Esophagus mucosa (tissue), 1 donor: ENCODE measurements at regions not wholly inside any gene's neighbourhood (a gene's known extent, or its start where the extent isn't known, plus 50 kb on each side); places are given as distances from the start of the nearest gene placed in this dataset.
"Not testable (repeated sequence)": the region's sequence is repeated elsewhere in the genome, so short reads cannot be mapped to it uniquely, and the experiment has no call there.

Source experiments
- ATAC-seq: fragments of 200-7000 bp; cut with Tn5 transposase; one replicate; pipeline ENCODE4 v1.9.1; 2020
- donor health status: DM: yes; HTN: yes; CAD: no.

DNA sequence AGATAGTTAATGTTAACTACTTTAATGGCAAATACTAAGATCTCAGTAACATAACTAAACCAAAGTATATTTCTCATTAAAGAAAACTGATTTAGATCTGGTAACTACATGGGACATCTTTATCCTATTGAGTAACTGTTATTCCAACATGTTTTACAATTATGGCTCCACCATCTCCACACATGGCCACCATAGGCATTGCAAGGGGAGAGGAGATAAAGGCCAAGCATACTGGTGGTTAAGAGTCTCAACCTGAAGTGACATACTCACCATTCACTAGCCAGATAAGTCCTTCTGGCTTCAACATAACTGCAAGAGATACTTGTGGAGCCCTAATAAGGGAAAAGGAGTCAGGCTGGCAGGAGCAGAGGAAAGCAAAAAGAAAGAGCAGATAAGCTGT lies 1586.4 kb upstream of the SPRY2 start:
- no peak for ATAC-seq

DNA sequence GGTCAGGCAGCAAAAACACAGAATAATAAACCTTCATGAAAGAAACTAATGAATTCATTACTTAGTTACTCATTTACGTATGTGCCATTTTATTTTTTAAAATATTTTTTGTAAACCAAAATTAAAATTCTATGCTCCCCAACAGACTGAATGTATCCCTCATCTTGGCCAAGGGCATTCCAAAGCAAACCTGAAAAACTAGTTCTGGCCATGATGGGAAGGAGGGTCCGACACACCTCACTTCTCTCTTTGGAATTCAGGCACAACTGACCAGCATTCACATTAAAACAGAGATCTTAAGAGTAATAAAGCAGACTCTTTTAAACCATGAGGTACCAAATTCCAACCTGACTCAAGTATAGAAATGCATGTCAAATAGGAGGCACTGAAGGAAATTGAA lies 1576.9 kb upstream of the SPRY2 start:
- no peak for ATAC-seq

DNA sequence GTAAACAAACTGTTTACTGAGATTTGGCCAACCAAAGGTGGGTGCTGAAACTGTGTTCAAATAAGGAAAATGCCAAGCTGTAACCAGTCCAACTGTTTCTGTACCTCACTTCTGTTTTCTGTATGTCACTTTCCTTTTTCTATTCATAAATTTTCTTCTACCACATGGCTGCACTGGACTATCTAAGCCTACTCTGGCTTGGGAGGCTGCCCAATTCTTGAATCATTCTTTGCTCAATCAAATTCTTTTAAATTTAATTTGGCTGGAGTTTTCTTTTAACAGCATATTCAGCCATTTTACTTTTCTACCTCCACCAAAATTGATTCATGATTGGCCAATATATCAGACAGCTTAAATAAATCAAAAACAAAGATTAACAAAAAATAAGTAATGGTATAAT lies 1575.5 kb upstream of the SPRY2 start:
- ATAC-seq = no peak

DNA sequence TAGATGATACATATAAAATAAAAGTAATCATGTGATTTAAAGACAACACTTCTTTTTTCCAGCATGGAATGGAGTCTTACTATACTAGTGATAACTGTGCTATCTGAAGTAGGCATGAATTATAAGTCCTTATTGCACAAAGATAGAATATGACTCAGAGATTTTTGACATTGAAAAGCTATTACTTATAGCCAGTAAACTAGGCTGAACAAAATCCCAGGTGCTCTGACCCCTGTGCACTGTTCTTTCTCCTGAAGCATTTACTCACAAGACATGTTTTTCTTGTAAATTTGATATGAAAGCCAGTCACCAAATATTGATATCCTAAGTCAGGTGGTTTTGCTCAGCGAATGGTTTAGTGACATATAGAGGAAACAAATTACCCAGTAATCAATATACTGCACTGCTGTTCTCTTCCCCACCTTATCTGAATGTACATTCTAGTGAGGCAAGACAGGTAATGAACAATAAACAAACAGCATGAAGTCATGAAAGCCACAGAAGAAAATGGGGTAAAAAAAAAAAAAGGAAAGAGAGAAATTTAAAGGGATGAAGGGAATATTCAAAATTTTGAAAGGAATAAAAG lies 1567.0 kb upstream of the SPRY2 start:
- no peak for ATAC-seq

DNA sequence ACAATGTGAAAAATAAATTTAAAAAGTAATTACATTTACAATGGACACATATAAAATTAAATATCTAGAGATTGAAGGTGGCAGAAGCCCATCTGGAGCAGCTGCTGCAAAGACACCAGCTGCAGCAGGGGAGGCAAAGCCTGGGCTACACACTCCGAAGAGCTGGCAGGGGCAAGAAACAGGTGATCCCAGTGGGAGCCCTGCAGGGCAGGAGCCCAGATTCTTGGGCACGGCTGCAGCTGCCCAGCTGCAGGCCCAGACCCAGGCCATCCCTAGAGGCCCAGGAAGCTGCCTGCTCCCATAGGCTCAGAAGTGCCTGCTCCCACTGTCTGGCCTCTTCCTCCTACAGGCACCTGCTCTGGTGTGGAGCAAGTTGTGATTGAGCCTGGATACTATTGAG lies 1547.9 kb upstream of the SPRY2 start:
- ATAC-seq = no peak

DNA sequence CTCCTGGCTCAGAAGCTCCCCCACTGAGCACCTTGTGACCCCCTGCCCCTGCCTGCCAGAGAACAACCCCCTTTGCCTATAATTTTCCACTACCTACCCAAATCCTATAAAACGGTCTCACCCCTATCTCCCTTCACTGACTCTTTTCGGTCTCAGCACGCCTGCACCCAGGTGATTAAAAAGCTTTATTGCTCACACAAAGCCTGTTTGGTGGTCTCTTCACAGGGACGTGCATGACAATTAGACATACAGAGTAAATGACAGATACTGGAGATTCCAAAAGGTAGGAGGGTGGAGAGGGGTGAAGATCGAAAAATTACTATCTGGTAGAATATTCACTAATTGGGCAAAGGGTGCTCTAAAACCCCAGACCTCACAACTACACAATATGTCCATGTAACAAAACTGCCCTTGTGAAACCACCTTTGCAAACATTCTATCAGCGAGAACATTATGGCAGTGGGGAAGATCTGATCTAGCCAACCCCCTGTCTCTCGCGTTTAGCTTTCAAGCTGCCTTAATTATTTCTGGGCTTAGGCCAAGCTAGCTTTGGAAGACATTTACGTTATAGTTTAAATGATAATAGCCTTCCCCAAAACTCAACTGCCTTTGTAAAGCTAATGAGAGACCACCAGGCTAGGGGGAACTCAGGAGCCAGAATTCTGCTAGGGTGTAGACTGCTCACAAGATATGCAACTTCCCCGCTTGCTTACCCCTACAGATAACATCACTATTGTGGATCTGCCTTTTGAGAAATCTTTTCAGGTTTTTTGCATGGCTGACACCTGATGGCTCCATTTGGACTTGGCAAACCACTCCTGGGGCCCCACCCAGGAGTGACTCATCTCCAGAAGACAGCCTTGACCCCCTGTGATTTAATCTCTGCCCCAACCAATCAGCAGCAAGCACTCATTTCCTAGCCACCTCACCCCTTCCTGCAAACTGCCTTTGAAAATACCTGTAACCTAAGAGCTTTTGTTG lies 1534.0 kb upstream of the SPRY2 start:
- ATAC-seq = no peak

DNA sequence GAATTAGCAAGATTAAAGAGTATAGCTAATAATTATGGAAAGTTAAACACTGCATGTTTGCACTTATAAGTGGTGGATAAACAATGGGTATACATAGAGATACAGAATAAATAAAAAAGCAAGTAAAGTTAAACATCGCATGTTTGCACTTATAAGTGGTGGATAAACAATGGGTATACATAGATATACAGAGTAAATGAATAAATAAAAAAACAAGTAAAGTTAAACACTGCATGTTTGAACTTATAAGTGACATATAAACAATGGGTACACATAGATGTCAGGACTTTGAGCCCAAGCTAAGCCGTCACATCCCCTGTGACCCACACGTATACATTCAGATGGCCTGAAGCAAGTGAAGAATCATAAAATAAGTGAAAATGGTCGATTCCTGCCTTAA lies 1533.3 kb upstream of the SPRY2 start:
- ATAC-seq = no peak

DNA sequence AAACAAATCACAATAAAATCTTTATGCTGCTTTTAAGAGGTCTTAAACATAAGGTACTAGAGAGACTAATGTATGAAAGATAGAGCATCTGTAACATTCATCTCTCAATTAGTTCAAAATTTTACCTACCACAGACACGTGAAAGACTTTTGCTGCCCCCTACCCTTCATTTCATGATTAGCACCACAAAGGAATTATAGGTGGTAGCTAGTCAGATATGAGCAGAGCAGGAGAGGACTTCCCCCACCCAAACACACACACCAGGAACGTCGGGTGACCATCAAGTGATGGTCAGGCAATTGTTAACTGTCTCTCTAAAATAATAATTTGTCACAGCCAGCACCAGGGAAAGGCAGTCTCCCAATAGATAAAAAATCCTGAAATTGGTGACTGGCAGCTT lies 1531.7 kb upstream of the SPRY2 start:
- no peak for ATAC-seq

DNA sequence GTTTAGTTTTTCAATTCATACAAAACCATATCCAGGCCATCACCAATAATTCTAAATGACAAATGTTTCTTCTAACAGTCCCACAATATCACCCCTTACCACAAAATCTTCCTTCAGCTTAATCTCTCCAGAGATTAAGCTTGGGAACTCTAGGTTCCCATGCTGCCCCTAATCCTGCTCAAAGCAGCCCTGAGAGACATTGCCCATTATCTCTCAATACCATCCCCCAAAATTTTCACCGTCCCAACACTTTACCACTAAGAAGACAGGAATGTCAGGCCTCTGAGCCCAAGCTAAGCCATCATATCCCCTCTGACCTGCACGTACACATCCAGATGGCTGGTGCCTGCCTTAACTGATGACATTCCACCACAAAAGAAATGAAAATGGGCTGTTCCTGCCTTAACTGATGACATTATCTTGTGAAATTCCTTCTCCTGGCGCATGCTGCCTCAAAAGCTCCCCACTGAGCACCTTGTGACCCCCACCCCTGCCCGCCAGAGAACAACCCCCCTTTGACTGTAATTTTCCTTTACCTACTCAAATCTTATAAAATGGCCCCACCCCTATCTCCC lies 1530.9 kb upstream of the SPRY2 start:
- not testable (repeated sequence) for ATAC-seq

DNA sequence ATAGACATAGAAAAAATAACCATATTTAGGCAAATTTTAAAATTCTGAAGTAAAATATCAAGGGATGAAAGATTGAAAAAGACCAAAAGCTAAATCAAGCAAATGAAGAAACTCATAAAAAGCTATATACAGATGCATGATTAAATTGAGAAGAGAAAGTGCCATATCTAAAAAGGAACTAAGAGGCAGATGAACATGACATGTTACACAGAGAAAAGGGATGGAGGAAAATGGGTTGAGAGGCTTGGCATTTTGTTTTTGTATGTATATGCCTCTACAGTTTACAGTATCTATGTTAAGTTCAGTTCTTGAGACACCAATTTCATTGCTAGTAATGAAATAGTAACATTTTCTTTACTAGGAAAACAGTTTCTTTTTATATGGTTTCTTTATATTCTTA lies 1507.4 kb upstream of the SPRY2 start:
- ATAC-seq = no peak

DNA sequence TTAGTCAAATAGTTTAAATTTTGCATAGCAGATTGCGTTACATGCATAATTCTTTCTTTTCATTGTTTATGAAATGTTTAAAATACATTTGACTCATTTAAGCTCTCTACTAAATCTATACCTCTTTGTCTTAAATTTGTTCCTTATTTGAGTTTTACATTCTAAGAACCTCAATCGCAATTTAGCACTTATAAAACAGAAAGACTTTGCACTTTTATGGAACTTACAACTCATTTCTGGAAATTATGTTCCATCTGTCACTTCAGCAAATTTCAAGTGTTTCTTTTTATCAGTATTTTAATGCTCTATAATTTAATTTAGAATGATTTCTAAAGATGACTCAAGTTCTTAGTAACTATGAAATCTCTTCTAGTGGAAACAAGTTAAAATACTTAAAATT lies 1505.8 kb upstream of the SPRY2 start:
- no peak for ATAC-seq

DNA sequence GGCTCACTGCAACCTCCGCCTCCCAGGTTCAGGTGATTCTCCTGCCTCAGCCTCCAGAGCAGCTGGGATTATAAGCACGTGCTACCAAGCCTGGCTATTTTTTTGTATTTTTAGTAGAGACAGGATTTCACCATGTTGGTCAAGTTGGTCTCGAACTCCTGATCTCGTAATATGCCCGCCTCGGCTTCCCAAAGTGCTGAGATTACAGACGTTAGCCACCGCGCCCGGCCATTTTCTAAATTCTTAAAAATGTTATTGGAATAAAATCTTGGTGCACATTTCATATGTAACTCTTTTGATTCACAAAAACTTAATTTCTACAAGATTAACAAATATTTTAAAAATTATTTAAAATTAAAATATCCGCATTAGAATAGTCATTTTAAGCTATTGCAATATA lies 1480.3 kb upstream of the SPRY2 start:
- no peak for ATAC-seq

DNA sequence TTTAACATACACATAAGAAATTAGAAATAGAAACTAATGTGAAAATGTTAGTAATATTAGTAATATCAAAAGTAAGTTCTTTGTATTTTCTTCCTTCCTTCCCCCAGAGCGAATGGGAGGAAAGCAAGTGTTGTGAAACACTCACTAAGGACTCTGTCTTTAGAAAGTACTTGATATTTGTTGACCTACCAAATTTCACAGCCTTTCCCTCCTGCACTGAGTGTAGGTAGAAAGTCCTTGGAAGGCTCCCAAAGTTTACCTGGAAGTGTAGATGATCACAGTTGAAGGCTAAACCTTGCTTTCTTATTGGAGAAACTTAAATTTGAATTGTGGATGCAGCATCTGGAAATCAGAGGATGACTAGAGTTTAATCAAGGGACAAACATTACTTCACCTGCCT lies 1459.5 kb upstream of the SPRY2 start:
- no peak for ATAC-seq

DNA sequence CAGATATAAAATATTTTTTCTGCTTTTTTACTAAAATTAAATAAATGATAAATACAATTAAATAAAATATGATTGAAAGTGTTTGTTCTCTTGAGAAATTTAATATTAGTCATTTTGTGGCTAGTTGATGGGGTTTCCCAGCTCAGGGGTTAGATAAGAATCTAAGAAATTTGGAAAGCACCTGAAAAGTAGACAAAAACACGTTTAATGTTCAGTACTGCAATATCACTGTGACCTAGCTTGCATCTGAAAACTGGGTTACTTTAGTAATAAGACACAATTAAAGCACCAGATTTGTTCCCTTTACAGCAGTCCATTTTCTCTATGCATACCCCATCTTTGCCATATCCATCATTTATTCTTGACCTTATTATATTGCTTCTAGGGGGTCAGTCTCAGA lies 1454.8 kb upstream of the SPRY2 start:
- ATAC-seq = no peak

DNA sequence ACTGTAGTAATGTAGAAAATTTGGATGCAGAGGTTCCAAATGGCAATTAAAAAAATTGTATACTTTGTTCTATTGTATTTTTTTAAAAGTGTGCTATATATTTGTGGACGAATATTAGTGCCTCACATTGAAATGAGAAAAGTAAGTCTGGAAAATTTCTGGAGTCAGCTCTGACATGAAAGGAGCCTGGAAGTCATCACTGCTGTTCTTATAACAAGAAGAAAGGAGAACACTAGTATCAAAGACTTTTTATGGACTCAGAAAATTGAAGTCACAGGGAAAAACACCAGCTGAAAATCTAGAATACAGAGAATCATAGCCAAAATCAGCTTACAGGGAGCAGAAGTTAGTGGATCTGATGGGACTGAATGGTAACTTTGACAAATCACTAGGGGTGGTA lies 1450.7 kb upstream of the SPRY2 start:
- ATAC-seq = no peak

DNA sequence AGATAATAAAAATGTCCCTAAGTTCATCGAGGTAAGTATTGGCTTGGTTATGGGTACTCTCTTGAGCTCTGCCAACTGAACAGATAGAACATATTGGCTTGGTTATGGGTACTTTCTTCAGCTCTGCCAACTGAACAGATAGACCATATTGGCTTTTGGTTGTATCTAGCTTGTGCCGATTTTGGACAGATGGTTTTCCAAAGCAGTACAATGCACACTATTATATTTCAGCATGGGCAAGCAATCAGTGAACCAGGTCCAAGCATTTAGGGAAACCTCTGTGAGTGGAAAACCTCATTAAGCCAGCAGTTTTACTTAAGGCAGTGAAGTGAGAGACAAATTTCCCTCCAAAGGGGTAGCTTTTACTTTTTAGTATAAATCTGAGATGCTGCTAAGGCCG lies 1440.5 kb upstream of the SPRY2 start:
- ATAC-seq = no peak

DNA sequence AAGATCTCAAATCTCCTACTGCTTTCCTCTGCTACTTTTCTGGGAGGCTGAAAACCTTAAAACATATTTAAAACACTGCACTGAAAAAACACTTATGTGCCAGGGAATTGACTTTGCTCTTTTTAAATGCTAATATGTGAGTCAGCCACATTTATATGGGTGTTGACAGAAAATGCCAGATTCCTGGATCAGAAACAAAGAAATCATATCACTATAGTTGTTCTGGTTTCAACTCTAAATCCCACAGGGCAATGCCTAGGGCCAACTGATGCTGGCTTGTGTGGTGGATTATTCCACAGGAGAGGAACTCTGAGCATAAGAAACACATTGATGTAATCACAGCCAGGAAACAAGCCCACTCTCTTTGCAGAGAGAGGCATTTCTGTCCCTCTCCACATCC lies 1439.0 kb upstream of the SPRY2 start:
- ATAC-seq = no peak

DNA sequence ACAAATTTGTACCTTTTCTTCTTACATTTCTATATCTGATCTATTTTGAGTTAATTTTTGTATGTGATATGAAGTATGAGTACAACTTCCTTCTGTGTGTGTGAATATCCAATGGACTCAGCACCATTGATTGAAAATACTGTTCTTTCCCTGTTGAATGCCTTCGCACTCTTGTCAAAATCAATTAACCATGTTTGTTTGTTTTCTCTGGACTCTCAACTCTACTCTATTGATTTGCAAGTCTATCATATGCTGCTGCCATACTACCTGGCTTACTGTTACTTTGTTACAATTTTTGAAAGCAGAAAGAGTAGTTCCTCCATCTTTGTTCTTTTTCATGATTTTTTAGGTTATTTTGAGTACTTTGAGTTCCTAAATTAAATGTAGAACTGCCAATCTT lies 1437.4 kb upstream of the SPRY2 start:
- no peak for ATAC-seq

DNA sequence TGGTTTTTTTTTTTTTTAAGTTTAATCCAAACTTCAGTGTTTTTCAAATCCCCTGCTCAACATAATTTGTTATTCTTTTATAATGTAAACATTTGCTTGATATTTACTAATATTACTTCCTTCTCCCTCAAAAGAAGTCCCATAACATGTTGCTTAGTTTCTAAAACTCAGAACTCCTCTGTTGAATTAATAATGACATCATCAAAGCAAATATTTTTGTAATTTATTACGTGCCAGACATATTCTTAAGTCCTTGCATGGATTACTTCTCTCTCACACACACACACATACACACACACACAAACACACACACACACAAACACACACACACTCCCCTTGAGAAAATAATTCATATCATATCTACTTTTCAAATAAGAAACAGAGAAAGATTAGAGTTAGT lies 1432.3 kb upstream of the SPRY2 start:
- ATAC-seq = no peak

DNA sequence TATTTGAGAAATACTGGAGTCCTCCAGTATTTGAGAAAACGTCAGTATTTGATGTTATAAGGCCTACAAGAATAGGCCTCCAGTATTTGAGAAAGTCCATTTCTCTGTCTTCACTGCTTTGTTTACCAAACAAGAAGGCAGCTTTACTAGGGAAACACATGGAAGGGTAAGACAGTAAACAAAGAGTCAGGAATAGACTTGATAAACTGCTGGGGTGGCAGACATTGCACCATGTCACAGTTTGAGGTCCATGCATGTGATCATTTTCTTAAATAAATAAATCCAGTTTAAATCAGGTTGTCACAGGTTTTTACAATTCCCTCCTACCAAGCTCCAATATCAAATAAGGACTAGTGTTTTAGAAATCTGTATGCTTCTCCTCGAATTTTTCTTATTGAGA lies 1431.0 kb upstream of the SPRY2 start:
- ATAC-seq = no peak

DNA sequence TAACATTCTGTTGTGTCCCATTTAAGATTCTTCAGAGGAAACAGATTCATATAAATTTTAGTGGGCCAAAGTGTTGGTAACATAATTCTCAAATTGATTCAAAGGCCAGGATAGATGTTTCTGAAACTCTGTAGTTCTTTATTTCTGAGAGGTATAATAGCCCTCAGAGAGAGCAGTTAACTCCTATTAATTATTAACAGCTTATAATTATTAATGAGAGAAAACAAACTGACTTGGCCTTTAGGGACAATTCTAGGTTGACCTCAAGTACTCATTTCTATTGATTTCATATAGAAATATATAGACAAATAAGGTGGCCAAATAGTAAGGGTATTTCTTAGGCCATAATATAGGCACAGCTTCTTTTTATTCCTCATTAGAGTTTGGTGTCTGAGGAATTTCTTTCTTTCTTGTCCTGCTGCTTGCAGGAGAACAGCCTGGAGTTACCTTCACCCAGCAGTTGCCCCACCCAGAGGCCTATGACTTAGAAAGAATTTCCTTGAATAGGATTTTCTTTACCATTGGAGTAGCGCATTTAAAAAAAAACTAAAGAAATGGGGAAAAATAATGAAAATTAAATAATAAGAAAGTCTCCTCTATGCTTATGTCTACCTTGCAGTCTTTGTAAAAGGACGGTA lies 1430.1 kb upstream of the SPRY2 start:
- no peak for ATAC-seq

DNA sequence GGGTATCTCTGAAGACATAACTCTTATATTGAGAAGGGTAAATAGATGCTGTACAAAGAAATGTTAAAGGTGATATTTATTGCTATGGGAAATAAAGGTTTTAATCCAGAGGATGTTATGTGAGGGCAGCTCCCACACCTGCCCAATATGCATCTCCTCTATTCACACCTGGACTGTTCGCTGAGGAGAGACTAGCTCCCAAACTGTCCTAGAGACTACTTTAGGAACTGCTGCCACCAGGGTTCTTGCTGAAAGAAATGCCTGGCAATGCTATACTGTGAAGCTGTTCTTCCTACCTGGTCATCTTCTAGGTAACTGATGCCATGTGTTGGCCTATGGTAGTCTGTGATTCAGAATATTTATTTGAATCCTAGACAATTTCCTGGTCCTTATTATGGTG lies 1421.5 kb upstream of the SPRY2 start:
- ATAC-seq = no peak

DNA sequence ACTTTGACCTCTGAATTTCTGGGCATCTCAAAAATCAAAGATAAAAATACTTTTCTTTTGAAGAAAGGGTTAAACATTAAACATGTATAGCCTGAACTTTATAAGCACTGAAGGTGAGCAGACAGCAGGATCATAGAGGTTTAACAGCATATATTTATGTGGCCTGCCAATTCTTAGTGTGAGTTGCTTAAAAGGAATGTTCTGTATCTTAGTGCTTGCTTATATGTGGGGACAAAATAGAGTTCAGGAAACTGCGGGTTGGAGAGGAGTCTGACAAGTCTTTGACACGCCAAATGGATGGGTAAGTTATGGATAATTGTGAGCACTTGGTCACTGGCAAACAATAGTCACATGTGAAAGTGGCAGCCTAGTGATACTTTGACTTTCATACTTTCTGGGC lies 1419.4 kb upstream of the SPRY2 start:
- no peak for ATAC-seq
